HepG2 (cell line): ENCODE measurements at regions not wholly inside any gene's neighbourhood (a gene's known extent, or its start where the extent isn't known, plus 50 kb on each side); places are given as distances from the start of the nearest gene placed in this dataset.

Source experiments
- ATAC-seq: fragments of 200-7000 bp; cut with Tn5 transposase; 3 replicates; pipeline ENCODE4 v1.9.1; 2020; ENCODE audit warnings: mild to moderate bottlenecking, moderate library complexity
- BruUV-seq: library from RNA; stranded (reverse); fragments of 400-500 nt; replicated peaks from 2 replicates; lab custom pipeline; 2021; lab: Mats Ljungman, UMichigan
- CTCF ChIA-PET: fragments of 300-600 bp; formaldehyde crosslinking; extraction: SDS; loops from one replicate; lab custom pipeline; 2021; ENCODE audit warnings: low total read pairs, inconsistent platforms, low intra/inter-chr PET ratio; lab: Yijun Ruan, JAX
- POLR2A ChIA-PET: fragments of 350-600 bp; sonication (Branson Sonifier 250); formaldehyde crosslinking; loops from one replicate; lab custom pipeline; 2020; ENCODE audit warnings: antibody characterized with exemption, inconsistent platforms; lab: Yijun Ruan, JAX
- DNase-seq: peaks from one replicate; pipeline ENCODE4 v3.0.0-alpha.2; 2015; ENCODE audit warnings: low spot score
- FAIRE-seq: peaks from 3 replicates; lab custom pipeline; 2011; peaks lifted over from hg19 to GRCh38; lab: Jason Lieb, UNC
- H2AFZ ChIP-seq: one replicate; pipeline ENCODE4 v1.6.1; 2011; ENCODE audit warnings: low read length, inconsistent platforms
- H3K27ac ChIP-seq: fragments of 300-600 bp; 3 replicates; pipeline ENCODE4 v1.8.0; 2011; ENCODE audit warnings: mixed run types, mild to moderate bottlenecking, mixed read lengths, low read length, inconsistent platforms; ENCODE audit not compliant: insufficient read depth; ENCODE audit errors: extremely low read length
- H3K27me3 ChIP-seq, 2 experiments: fragments of 200-600 bp in 1 of 2; 2 replicates in 1 of 2; 3 replicates in 1 of 2; pipeline versions ENCODE4 v1.6.0 to v1.8.0; 2011; ENCODE audit warnings: low read length in 2 of 2, mild to moderate bottlenecking in 2 of 2, moderate library complexity in 2 of 2, inconsistent platforms in 1 of 2; ENCODE audit not compliant: insufficient read depth in 2 of 2, control insufficient read depth in 1 of 2
- H3K36me3 ChIP-seq, 2 experiments: fragments of 200-600 bp in 1 of 2; replicated peaks in 1 of 2; 2 replicates in 1 of 2; 3 replicates in 1 of 2; pipeline versions ENCODE4 v1.5.1 to v1.8.0; 2011; ENCODE audit warnings: low read length in 2 of 2, inconsistent platforms in 1 of 2; ENCODE audit not compliant: insufficient read depth in 2 of 2, control insufficient read depth in 1 of 2
- H3K4me1 ChIP-seq: 2 replicates; pipeline ENCODE4 v1.5.1; 2012; ENCODE audit warnings: low read length, inconsistent platforms; ENCODE audit not compliant: insufficient read depth
- H3K4me2 ChIP-seq: 2 replicates; pipeline ENCODE4 v1.6.0; 2011; ENCODE audit warnings: low read depth, low read length, inconsistent platforms
- H3K4me3 ChIP-seq, 3 experiments: fragments of 200-600 bp in 1 of 3; sonication (generic), shearing (Covaris generic) in 1 of 3; replicated peaks in 1 of 3; 2 replicates each; pipeline ENCODE4 v1.5.1; 2011 to 2016; ENCODE audit warnings: low read length in 3 of 3, inconsistent platforms in 2 of 3, low read depth in 2 of 3, mild to moderate bottlenecking in 2 of 3, control low read depth in 1 of 3, mixed read lengths in 1 of 3; ENCODE audit not compliant: insufficient read depth in 1 of 3
- H3K79me2 ChIP-seq: one replicate; pipeline ENCODE4 v1.6.1; 2011; ENCODE audit warnings: low read length, inconsistent platforms; ENCODE audit not compliant: insufficient read depth
- H3K9ac ChIP-seq: 2 replicates; pipeline ENCODE4 v1.6.0; 2011; ENCODE audit warnings: mild to moderate bottlenecking, low read depth, low read length, inconsistent platforms; ENCODE audit not compliant: insufficient read depth
- H3K9me3 ChIP-seq: 2 replicates; pipeline ENCODE4 v1.5.1; 2012; ENCODE audit warnings: mild to moderate bottlenecking, low read length
- H4K20me1 ChIP-seq: 2 replicates; pipeline ENCODE4 v1.6.0; 2011; ENCODE audit warnings: inconsistent platforms, mild to moderate bottlenecking, low read length, moderate library complexity; ENCODE audit not compliant: insufficient read depth
- ARHGAP35 ChIP-seq: sonication (generic); formaldehyde crosslinking; IDR thresholded peaks from 2 replicates; pipeline ENCODE4 v1.9.0; 2022; ENCODE audit warnings: mild to moderate bottlenecking, inconsistent platforms, moderate library complexity, missing genetic modification reagents, borderline replicate concordance
- MXI1 ChIP-seq: IDR thresholded peaks from 3 replicates; pipeline ENCODE4 v1.6.1; 2012; ENCODE audit warnings: low read depth, low read length, inconsistent platforms, borderline replicate concordance
- NFE2L2 ChIP-seq: fragments of 150-350 bp; IDR thresholded peaks from 2 replicates; pipeline ENCODE4 v1.6.1; 2014; ENCODE audit warnings: low read length
- ZNF260 ChIP-seq: sonication (generic); formaldehyde crosslinking; IDR thresholded peaks from 2 replicates; pipeline ENCODE4 v1.4.0; 2020; ENCODE audit warnings: missing genetic modification reagents, low read depth, mild to moderate bottlenecking, borderline replicate concordance
- ZNF292 ChIP-seq: sonication (generic); formaldehyde crosslinking; IDR thresholded peaks from 2 replicates; pipeline ENCODE4 v1.8.1; 2022; ENCODE audit warnings: mild to moderate bottlenecking, low read depth, missing genetic modification reagents, borderline replicate concordance
- ZNF678 ChIP-seq: sonication (generic); formaldehyde crosslinking; IDR thresholded peaks from 2 replicates; pipeline ENCODE4 v1.4.0; 2020; ENCODE audit warnings: mild to moderate bottlenecking, missing genetic modification reagents
- WGBS: methylation state at CpG from one replicate; pipeline ENCODE4 v1.1.6; 2017; ENCODE audit warnings: low lambda C conversion rate; 5-methylcytosine and 5-hydroxymethylcytosine counted together
- in situ Hi-C: cut with HindIII; loops from 2 replicates; pipeline ENCODE4 v1.10.0; 2017; ENCODE audit warnings: low pct_unique_long_range_greater_than_20kb; ENCODE audit not compliant: extremely low pct_ligation_motif_present
- intact Hi-C: fragments of 100-400 bp; cut with micrococcal nuclease; formaldehyde crosslinking; loops from one replicate; pipeline ENCODE4 v1.10.0; 2022; ENCODE audit not compliant: unreplicated experiment
- TF ChIP-seq, protein P1 (sequence below): sonication (generic); formaldehyde crosslinking; IDR thresholded peaks from 2 replicates; pipeline ENCODE4 v1.5.1; 2020; ENCODE audit warnings: mild to moderate bottlenecking, missing genetic modification reagents, moderate library complexity
- TF ChIP-seq, protein P2 (sequence below): sonication (generic); formaldehyde crosslinking; IDR thresholded peaks from 2 replicates; pipeline ENCODE4 v1.5.0; 2020; ENCODE audit warnings: mild to moderate bottlenecking, missing genetic modification reagents
- TF ChIP-seq, protein P3 (sequence below): sonication (generic); formaldehyde crosslinking; IDR thresholded peaks from 2 replicates; pipeline ENCODE4 v1.5.0; 2020; ENCODE audit warnings: mild to moderate bottlenecking, missing genetic modification reagents

DNA sequence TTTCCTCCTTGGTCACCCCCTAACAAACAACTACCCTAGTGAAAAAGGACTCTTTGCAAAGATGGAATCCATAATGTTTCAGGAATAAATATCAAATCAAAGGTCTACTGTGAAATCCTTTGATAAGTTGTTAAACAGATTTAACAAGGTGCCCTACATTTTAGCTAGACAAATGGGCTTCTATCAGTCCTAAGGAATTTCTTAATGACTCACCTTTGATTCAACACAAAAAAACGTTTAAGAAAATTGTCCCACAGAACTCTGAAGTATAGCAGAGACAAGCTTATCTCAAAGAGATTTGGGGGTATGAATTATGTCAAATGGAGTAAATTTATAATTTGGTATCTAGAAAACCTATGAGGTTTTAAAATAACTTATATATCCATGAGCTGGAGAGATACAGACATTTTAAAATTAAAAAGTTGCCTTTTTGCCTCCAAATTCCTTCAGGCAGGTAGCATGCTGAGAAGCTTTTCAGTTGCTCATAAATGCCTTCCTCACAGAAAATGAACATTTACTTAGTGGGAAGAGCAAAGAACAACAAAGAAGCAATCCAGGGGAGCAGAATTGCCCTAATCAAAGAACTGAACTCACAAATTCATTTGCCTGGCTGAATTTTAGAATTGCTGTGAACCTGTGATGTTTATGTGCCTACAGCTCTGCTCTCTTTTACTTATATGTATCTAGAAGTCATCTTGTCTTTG is 649.3 kb downstream of the STPG2 start:
- no peaks in the 10 kb centered on the region for H3K36me3 ChIP-seq
- no peaks in the 10 kb centered on the region for H3K79me2 ChIP-seq
- no TSS peak for BruUV-seq
- no peak overlapping the region for H3K27ac ChIP-seq
- intact Hi-C loops: no loop called here
- no peaks in the 10 kb centered on the region for H4K20me1 ChIP-seq
- no peak overlapping the region for H2AFZ ChIP-seq
- H3K4me3 ChIP-seq: no peak overlapping the region
- TF ChIP-seq, protein P1, sequence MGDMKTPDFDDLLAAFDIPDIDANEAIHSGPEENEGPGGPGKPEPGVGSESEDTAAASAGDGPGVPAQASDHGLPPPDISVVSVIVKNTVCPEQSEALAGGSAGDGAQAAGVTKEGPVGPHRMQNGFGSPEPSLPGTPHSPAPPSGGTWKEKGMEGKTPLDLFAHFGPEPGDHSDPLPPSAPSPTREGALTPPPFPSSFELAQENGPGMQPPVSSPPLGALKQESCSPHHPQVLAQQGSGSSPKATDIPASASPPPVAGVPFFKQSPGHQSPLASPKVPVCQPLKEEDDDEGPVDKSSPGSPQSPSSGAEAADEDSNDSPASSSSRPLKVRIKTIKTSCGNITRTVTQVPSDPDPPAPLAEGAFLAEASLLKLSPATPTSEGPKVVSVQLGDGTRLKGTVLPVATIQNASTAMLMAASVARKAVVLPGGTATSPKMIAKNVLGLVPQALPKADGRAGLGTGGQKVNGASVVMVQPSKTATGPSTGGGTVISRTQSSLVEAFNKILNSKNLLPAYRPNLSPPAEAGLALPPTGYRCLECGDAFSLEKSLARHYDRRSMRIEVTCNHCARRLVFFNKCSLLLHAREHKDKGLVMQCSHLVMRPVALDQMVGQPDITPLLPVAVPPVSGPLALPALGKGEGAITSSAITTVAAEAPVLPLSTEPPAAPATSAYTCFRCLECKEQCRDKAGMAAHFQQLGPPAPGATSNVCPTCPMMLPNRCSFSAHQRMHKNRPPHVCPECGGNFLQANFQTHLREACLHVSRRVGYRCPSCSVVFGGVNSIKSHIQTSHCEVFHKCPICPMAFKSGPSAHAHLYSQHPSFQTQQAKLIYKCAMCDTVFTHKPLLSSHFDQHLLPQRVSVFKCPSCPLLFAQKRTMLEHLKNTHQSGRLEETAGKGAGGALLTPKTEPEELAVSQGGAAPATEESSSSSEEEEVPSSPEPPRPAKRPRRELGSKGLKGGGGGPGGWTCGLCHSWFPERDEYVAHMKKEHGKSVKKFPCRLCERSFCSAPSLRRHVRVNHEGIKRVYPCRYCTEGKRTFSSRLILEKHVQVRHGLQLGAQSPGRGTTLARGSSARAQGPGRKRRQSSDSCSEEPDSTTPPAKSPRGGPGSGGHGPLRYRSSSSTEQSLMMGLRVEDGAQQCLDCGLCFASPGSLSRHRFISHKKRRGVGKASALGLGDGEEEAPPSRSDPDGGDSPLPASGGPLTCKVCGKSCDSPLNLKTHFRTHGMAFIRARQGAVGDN: no peak
- no peak for TF ChIP-seq ARHGAP35
- no peak for TF ChIP-seq ZNF260
- no peak for TF ChIP-seq NFE2L2
- no peak for TF ChIP-seq MXI1
- TF ChIP-seq, protein P2, sequence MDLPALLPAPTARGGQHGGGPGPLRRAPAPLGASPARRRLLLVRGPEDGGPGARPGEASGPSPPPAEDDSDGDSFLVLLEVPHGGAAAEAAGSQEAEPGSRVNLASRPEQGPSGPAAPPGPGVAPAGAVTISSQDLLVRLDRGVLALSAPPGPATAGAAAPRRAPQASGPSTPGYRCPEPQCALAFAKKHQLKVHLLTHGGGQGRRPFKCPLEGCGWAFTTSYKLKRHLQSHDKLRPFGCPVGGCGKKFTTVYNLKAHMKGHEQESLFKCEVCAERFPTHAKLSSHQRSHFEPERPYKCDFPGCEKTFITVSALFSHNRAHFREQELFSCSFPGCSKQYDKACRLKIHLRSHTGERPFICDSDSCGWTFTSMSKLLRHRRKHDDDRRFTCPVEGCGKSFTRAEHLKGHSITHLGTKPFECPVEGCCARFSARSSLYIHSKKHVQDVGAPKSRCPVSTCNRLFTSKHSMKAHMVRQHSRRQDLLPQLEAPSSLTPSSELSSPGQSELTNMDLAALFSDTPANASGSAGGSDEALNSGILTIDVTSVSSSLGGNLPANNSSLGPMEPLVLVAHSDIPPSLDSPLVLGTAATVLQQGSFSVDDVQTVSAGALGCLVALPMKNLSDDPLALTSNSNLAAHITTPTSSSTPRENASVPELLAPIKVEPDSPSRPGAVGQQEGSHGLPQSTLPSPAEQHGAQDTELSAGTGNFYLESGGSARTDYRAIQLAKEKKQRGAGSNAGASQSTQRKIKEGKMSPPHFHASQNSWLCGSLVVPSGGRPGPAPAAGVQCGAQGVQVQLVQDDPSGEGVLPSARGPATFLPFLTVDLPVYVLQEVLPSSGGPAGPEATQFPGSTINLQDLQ (CRISPR knock-in tag): no peak
- no peak for TF ChIP-seq ZNF292 (CRISPR knock-in tag)
- no peak for TF ChIP-seq ZNF678
- TF ChIP-seq, protein P3, sequence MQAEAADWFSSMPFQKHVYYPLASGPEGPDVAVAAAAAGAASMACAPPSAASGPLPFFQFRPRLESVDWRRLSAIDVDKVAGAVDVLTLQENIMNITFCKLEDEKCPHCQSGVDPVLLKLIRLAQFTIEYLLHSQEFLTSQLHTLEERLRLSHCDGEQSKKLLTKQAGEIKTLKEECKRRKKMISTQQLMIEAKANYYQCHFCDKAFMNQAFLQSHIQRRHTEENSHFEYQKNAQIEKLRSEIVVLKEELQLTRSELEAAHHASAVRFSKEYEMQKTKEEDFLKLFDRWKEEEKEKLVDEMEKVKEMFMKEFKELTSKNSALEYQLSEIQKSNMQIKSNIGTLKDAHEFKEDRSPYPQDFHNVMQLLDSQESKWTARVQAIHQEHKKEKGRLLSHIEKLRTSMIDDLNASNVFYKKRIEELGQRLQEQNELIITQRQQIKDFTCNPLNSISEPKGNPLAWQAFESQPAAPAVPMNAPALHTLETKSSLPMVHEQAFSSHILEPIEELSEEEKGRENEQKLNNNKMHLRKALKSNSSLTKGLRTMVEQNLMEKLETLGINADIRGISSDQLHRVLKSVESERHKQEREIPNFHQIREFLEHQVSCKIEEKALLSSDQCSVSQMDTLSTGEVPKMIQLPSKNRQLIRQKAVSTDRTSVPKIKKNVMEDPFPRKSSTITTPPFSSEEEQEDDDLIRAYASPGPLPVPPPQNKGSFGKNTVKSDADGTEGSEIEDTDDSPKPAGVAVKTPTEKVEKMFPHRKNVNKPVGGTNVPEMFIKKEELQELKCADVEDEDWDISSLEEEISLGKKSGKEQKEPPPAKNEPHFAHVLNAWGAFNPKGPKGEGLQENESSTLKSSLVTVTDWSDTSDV (CRISPR knock-in tag): no peak
- no peaks in the 10 kb centered on the region for H3K4me1 ChIP-seq
- POLR2A ChIA-PET: no interaction called here
- DNase-seq (no peak), ATAC-seq (no peak), FAIRE-seq (no peak)
- H3K27me3 ChIP-seq: no peaks in the 10 kb centered on the region
- no peak overlapping the region for H3K4me2 ChIP-seq
- in situ Hi-C loops: no loop called here
- peaks cover 70% of the 10 kb centered on the region for H3K9me3 ChIP-seq
- CTCF ChIA-PET: no interaction called here
- WGBS: 0% methylated on average over 1 of the region's 1 CpG
- H3K9ac ChIP-seq: no peak overlapping the region
